ENCODE measurements at regions not wholly inside any gene's neighbourhood (a gene's known extent, or its start where the extent isn't known, plus 50 kb on each side); places are given as distances from the start of the nearest gene placed in this dataset.
"Not testable (repeated sequence)": the region's sequence is repeated elsewhere in the genome, so short reads cannot be mapped to it uniquely, and the experiment has no call there.

DNA sequence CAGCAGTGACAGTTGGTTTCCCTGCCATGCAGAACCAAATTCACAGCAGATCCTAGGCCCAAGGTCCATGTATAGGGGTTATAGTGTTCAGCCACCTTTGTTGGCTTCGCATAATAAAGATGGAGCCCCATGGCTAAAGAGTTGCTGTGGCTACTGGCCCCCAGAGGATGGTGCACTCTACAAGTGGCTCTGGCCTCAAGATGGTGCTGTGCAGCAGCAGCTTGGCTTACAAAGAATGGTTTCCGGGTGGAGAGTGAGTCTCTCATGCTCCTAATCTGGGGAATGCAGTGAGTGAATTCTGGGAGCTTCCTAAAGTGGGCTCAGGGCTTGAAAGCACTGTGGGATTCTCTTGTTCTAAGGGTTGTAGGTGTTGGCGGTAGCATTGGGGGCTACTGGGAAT, 1199.7 kb downstream of the CNTNAP5 start:
- no peak for DNase-seq

DNA sequence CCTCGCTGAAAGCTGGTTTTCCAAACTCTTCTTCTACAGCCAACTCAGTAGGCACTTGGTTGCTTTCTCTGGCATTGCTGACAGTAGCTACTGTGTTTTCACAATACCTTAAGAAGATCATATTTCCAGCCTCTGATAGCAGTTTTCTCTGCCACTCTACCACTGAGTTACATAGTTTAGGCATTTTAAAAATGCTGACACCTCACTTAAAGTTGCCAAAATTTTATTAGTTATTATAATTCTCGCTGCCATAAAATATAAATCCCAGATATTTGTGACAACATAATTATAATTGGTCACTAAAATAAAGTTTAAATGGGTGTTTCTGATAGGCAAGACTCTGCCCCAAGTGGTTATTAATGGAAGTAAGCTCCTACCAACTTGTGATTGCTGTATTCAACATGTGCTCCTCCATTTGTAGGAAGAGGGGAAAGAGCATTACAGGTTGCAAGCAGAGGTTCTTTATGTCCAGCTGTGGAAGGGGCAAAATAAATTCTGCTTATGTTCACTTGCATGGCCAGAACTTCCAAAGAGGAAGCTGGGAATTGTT, 1202.8 kb downstream of the CNTNAP5 start:
- DNase-seq = no peak

DNA sequence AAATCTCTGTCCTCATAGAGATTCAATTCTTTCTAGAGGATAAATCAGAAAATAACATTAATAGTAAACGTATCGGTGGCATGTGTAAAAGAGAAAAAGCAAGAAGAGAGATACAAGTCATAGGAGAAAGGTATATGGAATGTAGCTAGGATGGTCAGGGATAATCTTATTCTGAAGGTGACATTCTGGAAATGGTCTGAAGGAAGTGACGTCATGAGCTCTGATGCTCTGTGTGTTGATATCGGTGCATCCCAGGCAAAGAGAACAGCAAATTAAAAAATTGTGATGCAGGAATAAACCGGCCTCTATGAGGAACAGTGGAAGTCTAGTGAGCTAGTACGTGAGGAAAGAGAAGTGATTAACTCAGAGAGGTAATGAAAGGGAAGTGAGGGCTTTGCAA, 1215.8 kb downstream of the CNTNAP5 start:
- DNase-seq = no peak

DNA sequence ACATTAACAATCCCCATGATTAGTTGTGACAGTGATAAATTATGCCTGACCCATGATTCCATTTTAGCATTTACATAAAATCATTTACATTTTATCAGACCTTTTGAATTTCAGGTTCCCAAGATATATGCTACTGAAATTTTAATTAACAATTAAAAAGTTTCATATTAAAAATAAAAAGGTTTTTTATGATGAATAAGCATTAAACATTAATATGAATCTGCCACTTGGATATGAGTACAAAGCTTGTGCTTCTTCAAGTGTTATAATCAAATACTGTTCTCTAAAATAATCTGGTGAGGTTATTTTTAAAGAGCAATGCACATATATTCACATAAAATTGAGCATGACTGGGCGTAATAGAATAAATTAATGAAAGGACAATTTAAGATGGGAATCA, 1218.0 kb downstream of the CNTNAP5 start:
- no peak for DNase-seq

DNA sequence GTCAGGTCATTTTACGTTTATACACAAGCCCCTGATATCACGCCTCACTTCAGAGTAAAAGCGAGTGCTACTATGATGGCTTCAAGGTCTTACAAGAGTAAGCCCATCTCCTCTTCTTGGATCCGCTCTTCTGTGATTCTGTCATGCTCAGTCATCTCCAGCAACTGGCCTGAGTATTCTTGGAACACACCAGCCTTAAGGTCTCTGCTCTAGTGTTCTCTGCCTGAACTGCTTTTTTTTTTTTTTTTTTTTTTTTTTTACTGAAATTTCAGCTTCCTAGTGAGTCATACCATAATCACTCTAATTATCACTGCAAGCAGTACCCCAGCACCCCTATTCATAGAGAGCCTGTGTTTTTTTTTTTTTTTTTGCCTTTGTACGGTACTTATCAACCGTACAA, 1228.9 kb downstream of the CNTNAP5 start:
- DNase-seq = no peak

DNA sequence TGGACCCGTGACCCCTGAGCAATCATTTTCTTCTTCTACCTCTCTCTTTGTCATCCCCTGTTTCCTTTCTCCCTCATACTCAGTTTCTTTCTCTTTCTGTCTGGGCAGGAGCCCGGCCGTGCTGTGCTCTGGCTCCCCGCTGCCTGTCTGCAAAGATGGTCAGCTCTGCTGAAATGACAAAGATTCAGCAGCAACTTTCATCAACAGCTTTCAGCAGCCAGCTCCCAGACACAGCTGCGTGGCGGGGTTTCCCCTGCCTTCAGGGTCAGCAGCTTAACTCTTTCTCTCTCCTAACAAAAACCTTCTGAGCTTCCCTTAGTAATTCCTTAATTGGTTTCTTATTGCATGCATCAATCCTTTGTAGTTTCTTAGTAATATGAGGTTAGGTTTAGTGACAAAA, 1234.4 kb downstream of the CNTNAP5 start:
- DNase-seq = no peak

DNA sequence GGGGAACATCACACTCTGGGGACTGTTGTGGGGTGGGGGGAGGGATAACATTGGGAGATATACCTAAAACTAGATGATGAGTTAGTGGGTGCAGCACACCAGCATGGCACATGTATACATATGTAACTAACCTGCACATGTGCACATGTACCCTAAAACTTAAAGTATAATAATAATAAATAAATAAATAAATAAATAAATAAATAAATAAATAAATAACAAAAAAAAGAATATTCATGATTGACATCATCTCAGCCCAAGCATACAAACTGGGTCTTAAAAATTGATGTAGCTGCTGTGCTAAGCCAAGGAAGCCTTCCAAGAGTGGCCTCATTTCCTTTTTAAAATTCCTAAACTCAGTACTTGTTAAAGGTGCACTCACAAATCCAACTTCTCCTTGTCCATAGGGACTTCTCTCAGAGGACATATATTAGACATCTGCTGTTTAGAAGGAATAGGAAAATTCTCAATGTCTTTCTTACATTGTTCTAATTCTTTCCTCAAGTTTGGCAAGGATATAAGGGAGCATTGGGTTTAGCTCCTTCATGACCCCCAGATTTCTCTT, 1235.4 kb downstream of the CNTNAP5 start:
- DNase-seq = not testable (repeated sequence)

DNA sequence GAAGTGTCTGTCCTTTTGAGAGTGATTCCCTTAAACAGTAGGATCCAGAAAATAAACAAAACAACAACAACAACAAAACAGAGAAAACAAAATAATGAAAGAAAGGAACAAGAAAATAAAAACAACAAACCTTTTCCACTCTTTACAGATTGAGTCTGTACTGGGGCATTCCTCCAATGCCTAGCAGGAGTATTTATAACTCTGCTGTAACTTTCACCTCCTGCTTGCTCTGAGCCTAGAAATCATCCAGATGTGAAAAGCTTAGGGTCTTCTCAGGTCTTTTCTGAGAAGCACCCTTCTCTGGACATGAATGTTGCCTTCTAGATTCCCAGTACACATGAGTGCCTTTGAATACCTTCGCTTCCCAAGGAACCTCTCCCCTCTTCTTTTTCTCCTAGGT, 1239.4 kb downstream of the CNTNAP5 start:
- DNase-seq = no peak

DNA sequence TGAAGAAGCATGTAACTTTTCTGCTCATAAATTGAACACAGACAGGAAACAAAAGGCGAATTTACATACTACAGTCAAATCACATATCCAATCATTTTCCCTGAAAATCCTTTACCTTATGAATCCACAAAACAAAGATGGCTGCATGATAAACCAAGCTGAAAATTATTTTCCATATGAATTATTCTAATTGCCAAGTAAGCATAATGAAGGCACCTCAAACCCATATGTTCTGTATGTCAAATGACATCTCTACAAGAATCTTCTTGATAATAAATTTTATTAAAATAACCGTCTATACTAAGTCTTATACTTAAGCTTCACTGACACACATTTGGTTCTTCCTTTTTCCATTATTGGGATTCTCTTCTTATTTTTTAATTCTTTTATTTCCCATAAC, 1242.6 kb downstream of the CNTNAP5 start:
- no peak for DNase-seq

DNA sequence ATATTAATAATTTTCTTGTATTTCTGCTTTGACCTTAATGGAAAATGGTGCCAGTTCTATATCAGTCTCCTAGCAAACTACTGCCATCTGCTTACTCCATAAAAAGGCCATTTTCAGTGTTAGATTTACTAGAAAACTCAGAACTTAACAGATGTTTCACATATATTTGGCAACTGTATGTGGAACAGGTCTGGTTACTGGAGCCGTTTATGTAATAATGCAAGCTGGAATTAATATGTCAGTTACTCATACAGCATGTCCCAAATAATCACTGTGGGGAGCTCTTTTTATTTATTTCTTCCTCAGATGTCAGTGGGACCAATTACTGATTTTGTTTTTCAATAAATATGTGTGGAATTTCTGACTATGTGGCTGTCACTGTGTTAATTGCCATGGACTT, 1247.6 kb downstream of the CNTNAP5 start:
- no peak for DNase-seq

DNA sequence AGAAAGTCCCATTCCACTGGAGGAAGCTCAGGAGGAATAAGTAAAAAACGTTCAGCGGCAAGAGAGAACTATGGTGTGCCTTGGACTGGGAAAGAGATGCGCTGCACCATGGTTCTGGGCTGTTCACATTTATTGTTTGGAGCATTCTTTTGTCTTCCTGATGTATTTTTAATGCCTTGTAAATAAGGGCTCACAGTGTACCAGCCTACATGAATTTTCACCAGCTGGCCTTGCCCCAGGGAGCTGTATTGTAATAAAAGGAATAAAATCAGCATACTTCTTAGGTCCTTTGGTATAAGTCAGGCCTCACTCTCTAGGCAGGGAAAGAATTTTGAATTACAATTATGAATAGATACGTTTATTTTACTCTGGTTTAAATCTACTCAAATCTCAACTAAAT, 1249.6 kb downstream of the CNTNAP5 start:
- no peak for DNase-seq

DNA sequence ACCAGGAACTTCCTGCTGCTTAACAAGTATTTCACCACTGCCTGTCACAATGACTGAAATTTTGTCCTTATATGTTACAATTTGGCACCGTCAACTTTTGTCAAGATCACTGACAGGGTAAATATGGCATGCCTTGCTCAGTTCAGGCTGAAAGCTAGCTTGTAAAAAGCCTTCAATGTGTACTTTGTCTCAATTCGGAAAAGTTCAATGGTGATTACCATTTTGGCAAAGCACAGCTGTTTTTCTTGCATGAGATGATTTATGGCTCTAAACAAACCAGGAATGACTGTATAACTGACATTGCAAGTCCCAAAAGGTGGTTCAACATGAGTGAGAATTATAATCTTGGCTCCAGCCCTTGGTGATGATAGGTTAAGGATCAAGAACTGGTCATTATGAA, 1255.2 kb downstream of the CNTNAP5 start:
- DNase-seq = no peak

DNA sequence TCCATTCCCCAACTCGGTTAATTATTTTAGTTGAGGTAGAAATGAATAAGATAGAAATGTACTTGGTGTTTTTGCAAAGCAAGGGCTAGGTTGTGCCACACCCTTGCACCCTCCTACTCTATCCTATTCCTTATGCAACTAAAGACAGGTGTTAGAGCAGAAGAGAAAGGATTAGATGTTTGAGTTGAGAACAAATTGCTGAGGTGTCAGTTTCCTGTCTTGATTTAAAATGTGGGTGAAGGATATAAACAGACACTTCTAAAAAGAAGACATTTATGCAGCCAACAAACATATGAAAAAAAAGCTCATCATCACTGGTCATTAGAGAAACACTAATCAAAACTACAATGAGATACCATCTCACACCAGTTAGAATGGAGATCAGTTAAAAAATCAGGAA, 1256.2 kb downstream of the CNTNAP5 start:
- no peak for DNase-seq

DNA sequence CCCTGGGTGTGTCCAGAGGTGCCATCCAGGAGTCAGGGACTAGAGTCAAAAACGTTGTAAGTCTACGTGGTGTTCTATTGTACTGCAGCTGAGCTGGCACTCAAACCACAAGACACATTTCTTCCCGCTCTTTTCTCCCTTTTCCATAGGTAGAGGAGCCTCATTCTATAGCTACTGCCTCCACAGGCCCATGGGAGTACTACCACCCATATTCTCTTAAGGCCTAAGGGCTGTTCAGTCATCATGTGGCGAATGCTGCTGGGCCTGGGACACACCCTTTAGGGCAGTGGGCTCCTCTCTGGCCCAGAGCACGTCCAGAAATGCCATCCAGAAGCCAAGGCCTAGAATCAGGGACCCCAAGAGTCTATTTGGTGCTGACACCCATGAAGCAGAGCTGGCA, 1271.7 kb downstream of the CNTNAP5 start:
- DNase-seq = no peak

DNA sequence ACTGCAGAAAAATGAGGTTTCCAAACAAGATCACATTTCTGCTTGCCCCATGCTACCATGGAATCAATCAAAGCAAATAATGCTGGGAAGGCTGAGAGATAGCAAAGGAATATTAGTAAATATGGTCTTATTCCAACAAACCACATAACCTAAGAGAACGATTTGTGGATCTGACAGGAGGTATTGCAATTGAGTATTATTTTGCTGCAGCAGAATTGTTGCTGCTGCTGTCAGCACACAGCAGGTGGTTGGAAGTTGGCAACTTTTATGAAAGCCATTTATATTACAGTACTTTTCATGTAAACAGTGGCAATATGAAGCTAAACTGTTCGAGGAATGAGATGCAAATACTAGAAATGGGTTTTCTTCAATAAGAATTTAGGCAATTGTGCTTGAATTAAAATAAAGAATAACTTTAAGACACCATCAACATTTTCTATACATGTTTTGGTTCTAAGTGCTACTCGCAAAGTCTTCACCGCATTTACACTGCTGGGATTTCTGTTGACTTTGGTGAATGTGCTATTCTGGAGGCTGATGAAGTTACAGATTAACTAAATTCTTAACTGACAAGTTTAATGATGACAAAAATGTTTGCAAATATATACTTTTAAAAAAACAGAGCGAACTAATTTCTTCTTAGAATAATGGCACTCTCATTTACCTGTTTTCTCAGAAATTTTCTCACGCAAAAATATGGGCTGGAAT, 1285.7 kb downstream of the CNTNAP5 start:
- DNase-seq = no peak

DNA sequence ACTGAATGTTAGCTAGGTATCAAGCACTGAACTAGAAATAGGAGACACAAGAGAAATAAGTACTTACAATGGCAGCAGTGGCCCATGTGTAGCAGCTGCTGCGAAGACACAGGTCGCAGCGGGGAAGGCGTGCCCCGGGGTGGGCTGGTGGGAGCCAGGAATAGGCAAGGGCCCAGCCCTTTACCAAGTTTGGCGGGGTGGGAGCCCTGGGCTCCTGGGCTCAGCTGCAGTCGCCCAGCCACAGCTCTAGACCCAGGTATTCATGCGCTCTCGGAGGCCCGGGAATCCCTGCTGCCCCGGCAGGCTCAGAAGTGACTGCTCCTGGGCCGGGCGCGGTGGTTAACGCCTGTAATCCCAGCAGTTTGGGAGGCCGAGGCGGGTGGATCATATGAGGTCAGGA, 1287.3 kb downstream of the CNTNAP5 start:
- no peak for DNase-seq

DNA sequence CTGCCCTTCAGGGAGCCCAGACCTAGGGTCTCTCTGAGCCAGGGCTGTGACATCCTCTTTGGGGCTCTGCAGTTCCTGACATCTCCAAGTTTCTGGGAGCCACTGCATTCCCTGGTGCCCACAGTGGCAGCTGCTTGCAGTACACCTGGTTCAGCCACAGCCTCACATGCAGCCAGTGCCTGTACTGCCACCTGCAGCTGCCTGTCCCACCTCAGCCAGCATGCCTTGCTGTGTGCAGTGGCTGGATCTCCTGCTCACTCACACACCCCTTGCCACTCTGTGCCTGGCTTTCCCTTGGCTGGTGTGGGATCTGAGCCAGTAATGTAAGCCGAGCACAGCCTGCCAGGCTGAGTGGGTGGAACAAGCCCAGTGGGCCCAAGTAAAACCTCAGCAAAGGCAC, 1288.7 kb downstream of the CNTNAP5 start:
- no peak for DNase-seq

DNA sequence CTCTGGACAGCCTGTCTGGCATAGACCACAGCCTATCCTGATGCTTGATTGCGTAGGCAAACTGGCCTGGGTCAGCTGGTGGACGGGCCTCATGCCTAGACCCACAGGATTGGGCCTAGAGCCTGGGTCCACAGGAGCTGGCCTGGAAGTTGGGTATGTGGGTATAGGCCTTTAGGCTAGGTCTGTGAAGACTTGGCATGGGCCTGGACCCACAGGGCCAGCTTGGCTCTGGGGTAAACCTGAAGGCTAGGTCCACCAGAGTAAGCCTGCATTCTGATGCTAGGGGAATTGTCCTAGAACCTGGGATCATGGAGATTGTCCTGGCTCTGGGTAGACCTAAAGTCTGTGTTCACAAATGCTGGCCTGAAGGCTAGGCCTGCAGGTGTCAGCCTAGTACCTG, 1293.7 kb downstream of the CNTNAP5 start:
- DNase-seq = no peak

DNA sequence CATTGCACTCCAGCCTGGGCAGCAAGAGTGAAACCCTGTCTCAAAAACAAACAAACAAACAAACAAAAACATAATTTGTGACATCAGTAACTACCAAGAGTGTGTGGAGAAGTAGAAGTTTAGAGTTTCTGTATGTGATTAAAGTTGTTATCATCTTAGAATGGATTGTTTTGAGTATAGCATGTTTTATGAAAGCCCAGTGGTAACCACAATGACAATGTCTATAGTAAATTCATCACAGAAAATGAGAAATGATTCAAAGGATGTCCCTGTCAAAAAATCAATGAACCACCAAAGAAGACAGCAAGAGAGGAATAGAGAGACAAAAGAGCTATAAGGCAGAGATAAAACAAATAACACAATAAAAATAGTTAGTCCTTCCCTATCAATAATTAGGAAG, 1299.2 kb downstream of the CNTNAP5 start:
- no peak for DNase-seq

DNA sequence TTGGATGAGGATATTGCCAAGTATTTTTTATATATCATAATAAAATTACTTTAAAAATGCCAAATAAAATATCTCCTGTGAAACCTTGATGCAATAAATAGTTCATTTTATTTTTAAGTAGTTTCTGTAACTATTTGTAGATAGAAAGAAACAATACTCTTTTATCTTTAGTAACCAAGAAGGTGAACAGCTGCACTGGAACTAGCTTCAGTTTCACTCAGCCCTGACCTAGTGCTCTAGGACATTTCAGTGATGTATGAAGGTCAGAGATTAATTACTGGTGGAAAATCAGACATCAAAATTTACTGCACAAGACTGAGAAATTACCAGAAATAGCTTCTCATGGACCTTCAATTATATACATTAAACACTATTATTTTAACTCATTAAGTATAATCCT, 1305.0 kb downstream of the CNTNAP5 start:
- DNase-seq = no peak

DNA sequence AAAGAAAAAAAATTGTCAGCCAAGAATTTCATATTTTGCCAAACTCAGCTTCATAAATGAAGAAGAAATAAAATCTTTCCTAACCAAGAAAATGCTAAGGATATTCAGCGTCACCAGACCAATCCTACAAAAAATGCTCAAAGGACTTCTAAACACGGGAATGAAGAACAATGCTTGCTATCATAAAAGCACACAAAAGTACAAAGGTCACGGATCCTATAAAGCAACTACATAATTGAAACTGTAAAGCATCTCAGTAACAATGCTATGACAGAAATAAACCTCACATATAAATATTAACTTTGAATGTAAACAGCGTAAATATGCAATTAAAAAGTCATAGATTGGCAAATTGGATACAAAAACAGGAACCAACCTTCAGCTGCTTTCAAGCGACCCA, 1314.6 kb upstream of the GYPC start:
- no peak for DNase-seq

DNA sequence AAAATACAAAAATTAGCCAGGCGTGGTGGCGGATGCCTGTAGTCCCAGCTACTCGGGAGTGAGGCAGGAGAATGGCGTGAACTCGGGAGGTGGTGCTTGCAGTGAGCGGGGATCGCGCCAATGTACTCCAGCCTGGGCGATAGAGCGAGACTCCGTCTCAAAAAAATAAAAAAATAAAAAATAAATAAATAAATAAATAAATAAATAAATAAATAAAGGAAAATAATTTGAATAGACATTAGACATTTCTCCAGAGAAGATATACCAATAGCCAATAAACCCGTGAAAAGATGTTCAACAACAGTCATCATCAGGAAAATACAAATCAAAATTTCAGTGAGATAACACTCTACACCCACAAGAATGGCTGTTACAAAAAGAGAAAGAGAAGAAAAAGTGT, 1302.4 kb upstream of the GYPC start:
- DNase-seq = not testable (repeated sequence)

DNA sequence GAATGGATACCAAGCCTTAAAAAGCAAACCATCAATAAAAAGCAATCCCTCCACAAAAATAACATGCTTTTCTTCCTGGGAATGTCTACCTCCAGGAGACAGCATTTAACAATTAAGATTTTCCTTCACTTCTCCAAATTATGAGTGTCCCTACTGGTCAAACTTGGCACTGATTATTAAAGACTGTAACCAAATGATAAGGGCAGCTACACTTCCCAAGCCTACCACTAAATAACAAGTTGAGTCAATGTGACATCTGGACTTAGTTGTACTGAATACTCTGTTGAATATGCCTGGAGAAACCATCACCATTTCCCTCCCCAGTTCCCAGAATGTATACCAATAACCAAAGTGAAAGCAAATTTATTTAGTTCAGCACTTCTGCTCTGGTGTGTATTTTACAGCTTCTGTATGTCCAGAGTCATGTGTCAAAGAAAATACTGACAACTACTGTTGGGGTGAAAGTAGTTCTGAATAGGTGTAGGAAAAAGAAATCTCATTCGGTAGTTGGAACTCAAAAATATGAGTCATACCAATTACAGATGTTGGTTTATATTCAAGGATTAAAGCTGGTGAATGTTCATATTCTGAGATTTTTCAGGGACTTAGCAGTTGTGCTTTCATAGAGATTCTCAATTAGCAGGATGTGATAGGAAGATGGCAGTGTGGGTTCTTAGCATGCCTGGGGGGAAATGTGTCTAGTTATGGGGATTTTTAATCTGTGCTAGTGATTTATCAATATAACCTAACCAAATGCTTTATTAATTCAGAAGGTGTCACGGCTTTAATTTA, 1291.6 kb upstream of the GYPC start:
- no peak for DNase-seq

DNA sequence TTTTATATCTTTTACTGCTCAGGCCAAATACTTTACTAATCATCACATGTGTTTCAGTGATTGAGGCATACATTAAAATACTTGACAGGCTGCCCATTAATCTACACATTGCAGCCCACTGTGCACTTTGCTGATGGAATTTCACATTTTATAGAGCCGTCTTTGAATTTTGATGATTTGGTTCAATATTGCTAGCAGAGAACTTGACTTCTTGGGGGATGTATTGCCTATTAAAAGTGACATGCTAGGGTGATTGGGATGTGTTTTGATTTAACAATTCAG, 1291.0 kb upstream of the GYPC start:
- no peak for DNase-seq

All from inflammatory macrophage treated with lipopolysaccharide for 1 hour (primary cell).